ENCODE measurements at regions not wholly inside any gene's neighbourhood (a gene's known extent, or its start where the extent isn't known, plus 50 kb on each side); places are given as distances from the start of the nearest gene placed in this dataset.

GRCh38 chr11:127478826-127479225, 478.3 kb upstream of the KIRREL3 start:
- H3K9ac ChIP-seq (ENCODE audit: low read depth, low read length): no peak overlapping the region
- CTCF ChIA-PET: no interaction called here

More at GRCh38 chr11:127478826-127479225, 478.3 kb upstream of the KIRREL3 start:
- Histone ChIP-seq H2AFZ (replicated peaks; ENCODE audit: low read length, poor library complexity) (no peak overlapping the region), H3K27ac (ENCODE audit: insufficient read depth, low read length) (no peak overlapping the region), H4K20me1 (ENCODE audit: insufficient read depth, low read length) (no peaks in the 10 kb centered on the region), H2AK5ac (ENCODE audit: low read depth, low read length) (no peak overlapping the region), H3K27me3 (ENCODE audit: control insufficient read depth, insufficient read depth, low read length) (no peaks in the 10 kb centered on the region), H3K9me3 (ENCODE audit: control insufficient read depth, insufficient read depth, low read length) (no peaks in the 10 kb centered on the region), H3K56ac (ENCODE audit: extremely low read depth, insufficient read depth, low read length) (no peak overlapping the region), H2BK5ac (ENCODE audit: low read depth, low read length, poor library complexity, severe bottlenecking) (no peak overlapping the region), H2BK120ac (ENCODE audit: low read depth, low read length) (no peak overlapping the region), H3K36me3 (ENCODE audit: control insufficient read depth, insufficient read depth, low read length) (no peaks in the 10 kb centered on the region), H2BK20ac (ENCODE audit: low read depth, low read length) (no peak overlapping the region), H3K23ac (ENCODE audit: low read depth, low read length) (no peak overlapping the region), H3K18ac (ENCODE audit: low read depth, low read length) (no peak overlapping the region), H3K4me1 (ENCODE audit: control insufficient read depth, insufficient read depth, low read length) (no peaks in the 10 kb centered on the region), H4K5ac (ENCODE audit: low read depth, low read length) (no peak overlapping the region), H4K91ac (ENCODE audit: insufficient read depth, low read depth, low read length) (no peak overlapping the region), H3K4me3 (ENCODE audit: insufficient read depth, low read depth, low read length) (no peak overlapping the region), H3K4ac (ENCODE audit: low read depth, low read length) (no peak overlapping the region), H2AK9ac (replicated peaks; ENCODE audit: low read depth, low read length, poor library complexity) (no peak overlapping the region), H3K9me1 (ENCODE audit: insufficient read depth, low read length) (no peaks in the 10 kb centered on the region), H4K8ac (ENCODE audit: low read depth in 2 of 2, low read length in 2 of 2) (no peak overlapping the region), H2BK15ac (ENCODE audit: low read depth, low read length) (no peak overlapping the region), H3K4me2 (ENCODE audit: low read depth, low read length) (no peak overlapping the region), H3K14ac (replicated peaks; ENCODE audit: low read depth, low read length) (no peak overlapping the region), H3K79me1 (ENCODE audit: low read depth in 1 of 2, low read length in 2 of 2) (no peaks in the 10 kb centered on the region)
- no TSS peak for BruUV-seq (replicated peaks)
- ATAC-seq (ENCODE audit: low read depth): no peak
- POLR2A ChIA-PET (ENCODE audit: unreplicated experiment): no interaction called here
- dilution Hi-C loops (cut with HindIII; ENCODE audit: low sequenced_read_pairs, unreplicated experiment) (no loop called here), intact Hi-C loops (cut with micrococcal nuclease) (no loop called here), in situ Hi-C loops (cut with MboI; ENCODE audit: low sequenced_read_pairs) (no loop called here)
- no peak for DNase-seq
- TF ChIP-seq MAZ (IDR thresholded peaks at IDR 0.05; ENCODE audit: borderline replicate concordance, low read depth, low read length) (no peak), SMC3 (IDR thresholded peaks at IDR 0.05; ENCODE audit: low read depth, low read length) (no peak), CEBPB (IDR thresholded peaks at IDR 0.05; ENCODE audit: low read depth, low read length) (no peak), RCOR1 (IDR thresholded peaks at IDR 0.05; ENCODE audit: insufficient replicate concordance, low read length) (no peak), RFX5 (IDR thresholded peaks at IDR 0.05; ENCODE audit: low read depth, low read length) (no peak), MXI1 (IDR thresholded peaks at IDR 0.05; ENCODE audit: borderline replicate concordance, low read depth, low read length) (no peak)
- TF ChIP-seq, protein P1, sequence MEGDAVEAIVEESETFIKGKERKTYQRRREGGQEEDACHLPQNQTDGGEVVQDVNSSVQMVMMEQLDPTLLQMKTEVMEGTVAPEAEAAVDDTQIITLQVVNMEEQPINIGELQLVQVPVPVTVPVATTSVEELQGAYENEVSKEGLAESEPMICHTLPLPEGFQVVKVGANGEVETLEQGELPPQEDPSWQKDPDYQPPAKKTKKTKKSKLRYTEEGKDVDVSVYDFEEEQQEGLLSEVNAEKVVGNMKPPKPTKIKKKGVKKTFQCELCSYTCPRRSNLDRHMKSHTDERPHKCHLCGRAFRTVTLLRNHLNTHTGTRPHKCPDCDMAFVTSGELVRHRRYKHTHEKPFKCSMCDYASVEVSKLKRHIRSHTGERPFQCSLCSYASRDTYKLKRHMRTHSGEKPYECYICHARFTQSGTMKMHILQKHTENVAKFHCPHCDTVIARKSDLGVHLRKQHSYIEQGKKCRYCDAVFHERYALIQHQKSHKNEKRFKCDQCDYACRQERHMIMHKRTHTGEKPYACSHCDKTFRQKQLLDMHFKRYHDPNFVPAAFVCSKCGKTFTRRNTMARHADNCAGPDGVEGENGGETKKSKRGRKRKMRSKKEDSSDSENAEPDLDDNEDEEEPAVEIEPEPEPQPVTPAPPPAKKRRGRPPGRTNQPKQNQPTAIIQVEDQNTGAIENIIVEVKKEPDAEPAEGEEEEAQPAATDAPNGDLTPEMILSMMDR (conservative IDR thresholded peaks at IDR 0.05; ENCODE audit: low read depth, low read length): no peak
- TF ChIP-seq, protein P2, sequence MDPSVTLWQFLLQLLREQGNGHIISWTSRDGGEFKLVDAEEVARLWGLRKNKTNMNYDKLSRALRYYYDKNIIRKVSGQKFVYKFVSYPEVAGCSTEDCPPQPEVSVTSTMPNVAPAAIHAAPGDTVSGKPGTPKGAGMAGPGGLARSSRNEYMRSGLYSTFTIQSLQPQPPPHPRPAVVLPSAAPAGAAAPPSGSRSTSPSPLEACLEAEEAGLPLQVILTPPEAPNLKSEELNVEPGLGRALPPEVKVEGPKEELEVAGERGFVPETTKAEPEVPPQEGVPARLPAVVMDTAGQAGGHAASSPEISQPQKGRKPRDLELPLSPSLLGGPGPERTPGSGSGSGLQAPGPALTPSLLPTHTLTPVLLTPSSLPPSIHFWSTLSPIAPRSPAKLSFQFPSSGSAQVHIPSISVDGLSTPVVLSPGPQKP (IDR thresholded peaks at IDR 0.05; ENCODE audit: borderline replicate concordance, low read depth, low read length): no peak
- WGBS, 2 experiments (ENCODE audit: extremely low coverage in 2 of 2, insufficient read length in 1 of 2): no CpG with 5 or more reads among the region's 2 CpGs
